Heart left ventricle (tissue), 13 donors: ENCODE measurements at regions not wholly inside any gene's neighbourhood (a gene's known extent, or its start where the extent isn't known, plus 50 kb on each side); places are given as distances from the start of the nearest gene placed in this dataset.

Experiments used
- POLR2A ChIP-seq, 2 donors: fragments of 450-650 bp; IDR thresholded peaks; one replicate each; pipeline ENCODE4 v1.6.1; 2017; ENCODE audit warnings: antibody characterized with exemption in 2 of 2, mild to moderate bottlenecking in 2 of 2, moderate library complexity in 2 of 2
- TF ChIP-seq, protein P1 (sequence below), 12 donors: fragments of 200-600 bp; sonication (generic) in 4 of 12; IDR thresholded peaks; one replicate each; pipeline versions ENCODE4 v1.5.0 to v1.8.0; 2018 to 2022; ENCODE audit warnings: antibody characterized with exemption in 12 of 12, mild to moderate bottlenecking in 5 of 12
- donor health status: ischemic (EF 13 %, LVEDD 7.1; RV severe dilation, severe dysfunction).
- donor health status: DM: no; HTN: yes; CAD: no.
- donor health status: DM: no; HTN: no; CAD: no.
- donor health status: ischemic (EF 25% LVEDD 6.9; RV normal size, moderate dysfunction).
- donor health status: ischemic (EF 25% LVEDD 5.7; RV mildly dilated, moderate dysfunction).
- donor health status: ischemic (EF 35%, LVEDD 5.7; RV mildly dilated, moderate dysfunction).
- donor health status: nonischemic (EF 11% LVEDD 7.7; RV severe dilation, severe dysfunction).
- donor health status: DM: yes; HTN: yes; CAD: no.
- donor health status: PGD.
- donor health status: ischemic (EF 29% LVEDD 5.4; RV normal size, mild dysfunction).
- donor health status: nonischemic (EF 23%, LVEDD 6.1; RV moderate dilation, normal function).

GRCh38 chr10:120711860-120712259, 139.3 kb upstream of the WDR11 start:
- TF ChIP-seq, protein P1, sequence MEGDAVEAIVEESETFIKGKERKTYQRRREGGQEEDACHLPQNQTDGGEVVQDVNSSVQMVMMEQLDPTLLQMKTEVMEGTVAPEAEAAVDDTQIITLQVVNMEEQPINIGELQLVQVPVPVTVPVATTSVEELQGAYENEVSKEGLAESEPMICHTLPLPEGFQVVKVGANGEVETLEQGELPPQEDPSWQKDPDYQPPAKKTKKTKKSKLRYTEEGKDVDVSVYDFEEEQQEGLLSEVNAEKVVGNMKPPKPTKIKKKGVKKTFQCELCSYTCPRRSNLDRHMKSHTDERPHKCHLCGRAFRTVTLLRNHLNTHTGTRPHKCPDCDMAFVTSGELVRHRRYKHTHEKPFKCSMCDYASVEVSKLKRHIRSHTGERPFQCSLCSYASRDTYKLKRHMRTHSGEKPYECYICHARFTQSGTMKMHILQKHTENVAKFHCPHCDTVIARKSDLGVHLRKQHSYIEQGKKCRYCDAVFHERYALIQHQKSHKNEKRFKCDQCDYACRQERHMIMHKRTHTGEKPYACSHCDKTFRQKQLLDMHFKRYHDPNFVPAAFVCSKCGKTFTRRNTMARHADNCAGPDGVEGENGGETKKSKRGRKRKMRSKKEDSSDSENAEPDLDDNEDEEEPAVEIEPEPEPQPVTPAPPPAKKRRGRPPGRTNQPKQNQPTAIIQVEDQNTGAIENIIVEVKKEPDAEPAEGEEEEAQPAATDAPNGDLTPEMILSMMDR (IDR thresholded peaks at IDR 0.05) = no peak
- no peak for TF ChIP-seq POLR2A (IDR thresholded peaks at IDR 0.05)
